SK-N-SH treated with all-trans-retinoic acid at 6 μM for 48 hours (cell line): ENCODE measurements at regions not wholly inside any gene's neighbourhood (a gene's known extent, or its start where the extent isn't known, plus 50 kb on each side); places are given as distances from the start of the nearest gene placed in this dataset.

ENCODE experiments used
- ARNTL ChIP-seq: fragments of 450-650 bp; formaldehyde crosslinking; IDR thresholded peaks from 2 replicates; pipeline ENCODE4 v1.5.0; 2020; ENCODE audit warnings: low read depth, mild to moderate bottlenecking, moderate library complexity, borderline replicate concordance
- RARB ChIP-seq: fragments of 250-450 bp; sonication (Bioruptor Pico); IDR thresholded peaks from 2 replicates; pipeline ENCODE4 v1.8.0; 2021; ENCODE audit warnings: mild to moderate bottlenecking, moderate library complexity
- TF ChIP-seq, protein P1 (sequence below): fragments of 250-450 bp; sonication (Bioruptor Pico); IDR thresholded peaks from 2 replicates; pipeline ENCODE4 v1.8.0; 2020; ENCODE audit warnings: mild to moderate bottlenecking, moderate library complexity, borderline replicate concordance
- TF ChIP-seq, protein P2 (sequence below): fragments of 250-450 bp; sonication (Bioruptor Pico); IDR thresholded peaks from 2 replicates; pipeline ENCODE4 v1.5.0; 2020; ENCODE audit warnings: mild to moderate bottlenecking, moderate library complexity

DNA sequence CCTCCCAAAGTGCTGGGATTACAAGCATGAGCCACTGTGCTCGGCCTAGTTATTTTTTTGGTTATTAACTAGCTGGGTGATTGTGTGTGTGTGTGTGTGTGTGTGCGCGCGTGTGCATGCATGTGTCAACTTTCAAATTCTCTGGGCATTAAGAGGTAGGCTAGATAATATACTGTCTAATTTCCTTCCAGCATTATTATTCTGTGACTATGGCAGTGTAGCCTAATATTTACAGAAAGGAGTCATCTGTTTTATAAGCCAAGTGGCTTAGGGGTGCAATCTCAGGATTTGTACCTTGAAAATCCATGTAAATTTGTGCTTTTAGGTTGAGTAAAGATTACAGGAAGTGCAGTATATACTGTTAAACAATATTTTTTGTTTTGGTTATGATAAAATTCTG, 85.1 kb upstream of the ZBTB20 start:
- TF ChIP-seq RARB (no peak), ARNTL (CRISPR knock-in tag) (no peak)
- TF ChIP-seq, protein P1, sequence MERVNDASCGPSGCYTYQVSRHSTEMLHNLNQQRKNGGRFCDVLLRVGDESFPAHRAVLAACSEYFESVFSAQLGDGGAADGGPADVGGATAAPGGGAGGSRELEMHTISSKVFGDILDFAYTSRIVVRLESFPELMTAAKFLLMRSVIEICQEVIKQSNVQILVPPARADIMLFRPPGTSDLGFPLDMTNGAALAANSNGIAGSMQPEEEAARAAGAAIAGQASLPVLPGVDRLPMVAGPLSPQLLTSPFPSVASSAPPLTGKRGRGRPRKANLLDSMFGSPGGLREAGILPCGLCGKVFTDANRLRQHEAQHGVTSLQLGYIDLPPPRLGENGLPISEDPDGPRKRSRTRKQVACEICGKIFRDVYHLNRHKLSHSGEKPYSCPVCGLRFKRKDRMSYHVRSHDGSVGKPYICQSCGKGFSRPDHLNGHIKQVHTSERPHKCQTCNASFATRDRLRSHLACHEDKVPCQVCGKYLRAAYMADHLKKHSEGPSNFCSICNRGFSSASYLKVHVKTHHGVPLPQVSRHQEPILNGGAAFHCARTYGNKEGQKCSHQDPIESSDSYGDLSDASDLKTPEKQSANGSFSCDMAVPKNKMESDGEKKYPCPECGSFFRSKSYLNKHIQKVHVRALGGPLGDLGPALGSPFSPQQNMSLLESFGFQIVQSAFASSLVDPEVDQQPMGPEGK (CRISPR knock-in tag), result no peak
- TF ChIP-seq, protein P2, sequence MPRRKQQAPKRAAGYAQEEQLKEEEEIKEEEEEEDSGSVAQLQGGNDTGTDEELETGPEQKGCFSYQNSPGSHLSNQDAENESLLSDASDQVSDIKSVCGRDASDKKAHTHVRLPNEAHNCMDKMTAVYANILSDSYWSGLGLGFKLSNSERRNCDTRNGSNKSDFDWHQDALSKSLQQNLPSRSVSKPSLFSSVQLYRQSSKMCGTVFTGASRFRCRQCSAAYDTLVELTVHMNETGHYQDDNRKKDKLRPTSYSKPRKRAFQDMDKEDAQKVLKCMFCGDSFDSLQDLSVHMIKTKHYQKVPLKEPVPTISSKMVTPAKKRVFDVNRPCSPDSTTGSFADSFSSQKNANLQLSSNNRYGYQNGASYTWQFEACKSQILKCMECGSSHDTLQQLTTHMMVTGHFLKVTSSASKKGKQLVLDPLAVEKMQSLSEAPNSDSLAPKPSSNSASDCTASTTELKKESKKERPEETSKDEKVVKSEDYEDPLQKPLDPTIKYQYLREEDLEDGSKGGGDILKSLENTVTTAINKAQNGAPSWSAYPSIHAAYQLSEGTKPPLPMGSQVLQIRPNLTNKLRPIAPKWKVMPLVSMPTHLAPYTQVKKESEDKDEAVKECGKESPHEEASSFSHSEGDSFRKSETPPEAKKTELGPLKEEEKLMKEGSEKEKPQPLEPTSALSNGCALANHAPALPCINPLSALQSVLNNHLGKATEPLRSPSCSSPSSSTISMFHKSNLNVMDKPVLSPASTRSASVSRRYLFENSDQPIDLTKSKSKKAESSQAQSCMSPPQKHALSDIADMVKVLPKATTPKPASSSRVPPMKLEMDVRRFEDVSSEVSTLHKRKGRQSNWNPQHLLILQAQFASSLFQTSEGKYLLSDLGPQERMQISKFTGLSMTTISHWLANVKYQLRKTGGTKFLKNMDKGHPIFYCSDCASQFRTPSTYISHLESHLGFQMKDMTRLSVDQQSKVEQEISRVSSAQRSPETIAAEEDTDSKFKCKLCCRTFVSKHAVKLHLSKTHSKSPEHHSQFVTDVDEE (CRISPR knock-in tag), result no peak
